K562 (cell line): ENCODE measurements at regions not wholly inside any gene's neighbourhood (a gene's known extent, or its start where the extent isn't known, plus 50 kb on each side); places are given as distances from the start of the nearest gene placed in this dataset.

ENCODE experiments used
- NONO ChIP-seq, 2 experiments: fragments of 200-400 bp in 1 of 2; fragments of 450-650 bp in 1 of 2; formaldehyde crosslinking in 1 of 2; IDR thresholded peaks; 2 replicates each; pipeline ENCODE4 v1.6.1; 2017; ENCODE audit warnings: low read depth in 2 of 2, mild to moderate bottlenecking in 2 of 2, moderate library complexity in 2 of 2, low read length in 1 of 2
- RAD51 ChIP-seq: fragments of 450-650 bp; IDR thresholded peaks from 2 replicates; pipeline ENCODE4 v1.7.1; 2016; ENCODE audit warnings: low read depth, mild to moderate bottlenecking, borderline replicate concordance
- TAF7 ChIP-seq: fragments of 450-650 bp; IDR thresholded peaks from 2 replicates; pipeline ENCODE4 v1.6.1; 2016; ENCODE audit warnings: missing genetic modification characterization, missing compliant biosample characterization
- ZFX ChIP-seq: sonication (generic); formaldehyde crosslinking; IDR thresholded peaks from 2 replicates; pipeline ENCODE4 v1.8.0; 2022; ENCODE audit warnings: mild to moderate bottlenecking, missing genetic modification reagents, moderate library complexity
- TF ChIP-seq, protein P1 (sequence below): sonication (generic); formaldehyde crosslinking; IDR thresholded peaks from 2 replicates; pipeline ENCODE4 v1.8.0; 2022; ENCODE audit warnings: mild to moderate bottlenecking, missing genetic modification reagents
- TF ChIP-seq, protein P2 (sequence below): fragments of 250-450 bp; sonication (Bioruptor Pico); IDR thresholded peaks from 2 replicates; pipeline ENCODE4 v1.5.0; 2021; ENCODE audit warnings: mild to moderate bottlenecking, moderate library complexity
- TF ChIP-seq, protein P3 (sequence below): sonication (generic); formaldehyde crosslinking; IDR thresholded peaks from 2 replicates; pipeline ENCODE4 v1.8.0; 2022; ENCODE audit warnings: mild to moderate bottlenecking, missing genetic modification reagents

DNA sequence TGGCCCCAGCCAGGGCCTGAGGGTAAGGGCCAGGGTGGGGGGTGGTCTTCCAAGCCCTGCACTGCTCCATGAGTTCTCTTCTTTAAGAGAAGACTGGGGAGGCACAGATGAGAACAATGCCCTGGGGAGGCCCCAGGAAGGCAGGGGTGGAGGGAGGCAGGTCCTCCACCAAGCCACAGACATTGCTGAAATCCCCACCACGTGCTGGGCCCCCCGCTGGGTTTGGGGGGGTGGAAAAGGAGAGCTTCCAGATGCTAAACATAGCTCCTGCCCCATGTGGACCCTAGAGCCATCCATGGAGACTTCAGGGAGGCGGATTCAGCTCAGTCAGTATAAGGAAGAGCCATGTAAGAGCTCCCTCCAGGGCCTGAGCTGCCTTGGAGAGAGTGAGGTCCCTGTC lies 157.8 kb upstream of the LINGO1 start (continued):
- TF ChIP-seq, protein P1, sequence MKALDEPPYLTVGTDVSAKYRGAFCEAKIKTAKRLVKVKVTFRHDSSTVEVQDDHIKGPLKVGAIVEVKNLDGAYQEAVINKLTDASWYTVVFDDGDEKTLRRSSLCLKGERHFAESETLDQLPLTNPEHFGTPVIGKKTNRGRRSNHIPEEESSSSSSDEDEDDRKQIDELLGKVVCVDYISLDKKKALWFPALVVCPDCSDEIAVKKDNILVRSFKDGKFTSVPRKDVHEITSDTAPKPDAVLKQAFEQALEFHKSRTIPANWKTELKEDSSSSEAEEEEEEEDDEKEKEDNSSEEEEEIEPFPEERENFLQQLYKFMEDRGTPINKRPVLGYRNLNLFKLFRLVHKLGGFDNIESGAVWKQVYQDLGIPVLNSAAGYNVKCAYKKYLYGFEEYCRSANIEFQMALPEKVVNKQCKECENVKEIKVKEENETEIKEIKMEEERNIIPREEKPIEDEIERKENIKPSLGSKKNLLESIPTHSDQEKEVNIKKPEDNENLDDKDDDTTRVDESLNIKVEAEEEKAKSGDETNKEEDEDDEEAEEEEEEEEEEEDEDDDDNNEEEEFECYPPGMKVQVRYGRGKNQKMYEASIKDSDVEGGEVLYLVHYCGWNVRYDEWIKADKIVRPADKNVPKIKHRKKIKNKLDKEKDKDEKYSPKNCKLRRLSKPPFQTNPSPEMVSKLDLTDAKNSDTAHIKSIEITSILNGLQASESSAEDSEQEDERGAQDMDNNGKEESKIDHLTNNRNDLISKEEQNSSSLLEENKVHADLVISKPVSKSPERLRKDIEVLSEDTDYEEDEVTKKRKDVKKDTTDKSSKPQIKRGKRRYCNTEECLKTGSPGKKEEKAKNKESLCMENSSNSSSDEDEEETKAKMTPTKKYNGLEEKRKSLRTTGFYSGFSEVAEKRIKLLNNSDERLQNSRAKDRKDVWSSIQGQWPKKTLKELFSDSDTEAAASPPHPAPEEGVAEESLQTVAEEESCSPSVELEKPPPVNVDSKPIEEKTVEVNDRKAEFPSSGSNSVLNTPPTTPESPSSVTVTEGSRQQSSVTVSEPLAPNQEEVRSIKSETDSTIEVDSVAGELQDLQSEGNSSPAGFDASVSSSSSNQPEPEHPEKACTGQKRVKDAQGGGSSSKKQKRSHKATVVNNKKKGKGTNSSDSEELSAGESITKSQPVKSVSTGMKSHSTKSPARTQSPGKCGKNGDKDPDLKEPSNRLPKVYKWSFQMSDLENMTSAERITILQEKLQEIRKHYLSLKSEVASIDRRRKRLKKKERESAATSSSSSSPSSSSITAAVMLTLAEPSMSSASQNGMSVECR (CRISPR knock-in tag): no peak
- TF ChIP-seq ZFX (CRISPR knock-in tag) (no peak), TAF7 (tag) (no peak), NONO (IDR thresholded peaks at IDR 0.05; ENCODE audit: low read depth in 2 of 2, low read length in 1 of 2) (no peak), RAD51 (no peak)
- TF ChIP-seq, protein P2, sequence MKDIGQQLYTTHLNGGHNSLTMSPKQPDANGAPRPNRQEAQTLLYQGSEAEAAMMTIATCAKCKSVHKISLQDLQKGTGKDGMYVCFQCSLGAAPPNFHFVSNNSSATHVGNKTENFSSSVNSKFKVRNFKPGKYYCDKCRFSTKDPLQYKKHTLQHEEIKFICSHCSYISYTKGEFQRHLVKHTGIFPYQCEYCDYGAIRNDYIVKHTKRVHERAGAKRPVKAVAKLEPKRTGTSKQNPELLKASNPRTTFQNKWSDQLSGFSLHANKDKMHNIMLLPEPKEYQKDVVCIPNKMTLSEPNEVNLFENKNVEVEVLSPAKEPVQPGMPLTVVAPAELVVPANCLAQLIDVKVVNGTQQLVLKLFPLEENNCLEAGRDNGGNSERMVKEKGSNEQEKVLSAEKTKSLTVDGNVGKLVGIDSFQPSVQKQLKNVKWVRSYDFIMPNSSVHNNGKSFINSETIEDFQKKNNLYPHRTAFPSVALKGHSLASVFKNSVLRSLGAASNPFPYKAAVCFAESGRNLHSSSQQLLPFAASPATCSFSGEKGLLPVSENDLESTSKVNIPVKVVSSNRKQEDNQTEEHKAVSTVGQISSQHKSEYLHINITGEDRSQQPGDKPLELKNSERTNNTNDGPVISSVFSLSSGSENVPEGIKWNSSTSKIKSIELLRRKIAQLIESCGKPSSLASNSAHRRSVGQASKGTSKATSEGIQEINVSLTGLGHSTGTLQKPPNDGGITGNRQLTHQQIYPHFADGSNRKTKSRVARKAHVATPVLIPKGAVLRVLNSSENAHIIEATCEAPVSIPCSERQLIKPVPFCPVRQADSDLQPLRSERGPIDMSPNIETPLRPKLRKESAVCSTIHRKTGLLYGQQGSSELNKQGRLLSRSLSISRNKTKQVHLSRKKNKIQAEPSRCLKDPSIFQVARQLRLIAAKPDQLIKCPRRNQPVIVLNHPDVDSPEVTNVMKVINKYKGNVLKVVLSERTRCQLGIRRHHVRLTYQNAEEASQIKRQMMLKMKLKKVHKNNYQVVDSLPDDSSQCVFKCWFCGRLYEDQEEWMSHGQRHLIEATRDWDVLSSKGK: no peak
- TF ChIP-seq, protein P3, sequence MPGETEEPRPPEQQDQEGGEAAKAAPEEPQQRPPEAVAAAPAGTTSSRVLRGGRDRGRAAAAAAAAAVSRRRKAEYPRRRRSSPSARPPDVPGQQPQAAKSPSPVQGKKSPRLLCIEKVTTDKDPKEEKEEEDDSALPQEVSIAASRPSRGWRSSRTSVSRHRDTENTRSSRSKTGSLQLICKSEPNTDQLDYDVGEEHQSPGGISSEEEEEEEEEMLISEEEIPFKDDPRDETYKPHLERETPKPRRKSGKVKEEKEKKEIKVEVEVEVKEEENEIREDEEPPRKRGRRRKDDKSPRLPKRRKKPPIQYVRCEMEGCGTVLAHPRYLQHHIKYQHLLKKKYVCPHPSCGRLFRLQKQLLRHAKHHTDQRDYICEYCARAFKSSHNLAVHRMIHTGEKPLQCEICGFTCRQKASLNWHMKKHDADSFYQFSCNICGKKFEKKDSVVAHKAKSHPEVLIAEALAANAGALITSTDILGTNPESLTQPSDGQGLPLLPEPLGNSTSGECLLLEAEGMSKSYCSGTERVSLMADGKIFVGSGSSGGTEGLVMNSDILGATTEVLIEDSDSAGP (CRISPR knock-in tag): no peak
